ENCODE measurements at regions not wholly inside any gene's neighbourhood (a gene's known extent, or its start where the extent isn't known, plus 50 kb on each side); places are given as distances from the start of the nearest gene placed in this dataset.

DNA sequence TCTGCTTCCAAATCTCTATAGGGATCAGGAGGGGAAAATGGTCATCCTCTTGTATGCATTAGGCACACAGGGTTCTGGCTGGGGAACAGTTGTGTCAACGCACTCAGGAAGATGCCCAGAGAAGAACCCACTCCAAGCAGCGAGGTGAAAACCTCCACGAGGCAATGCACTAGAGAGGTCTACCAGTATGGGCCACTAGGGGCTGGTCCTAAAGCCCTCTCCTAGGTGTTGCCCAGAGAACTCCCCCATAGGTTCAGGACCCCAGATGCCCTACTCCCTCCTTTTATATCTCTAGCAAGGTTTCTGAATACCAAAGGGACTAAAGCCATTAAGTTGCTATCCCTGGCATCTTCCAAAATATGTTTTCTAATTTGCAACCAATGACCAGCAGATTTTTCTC lies 142.7 kb upstream of the NLGN4X start:
- DNase-seq (ENCODE audit: insufficient read length, low spot score) (no peak), FAIRE-seq (no peak)
- TF ChIP-seq, protein P1, sequence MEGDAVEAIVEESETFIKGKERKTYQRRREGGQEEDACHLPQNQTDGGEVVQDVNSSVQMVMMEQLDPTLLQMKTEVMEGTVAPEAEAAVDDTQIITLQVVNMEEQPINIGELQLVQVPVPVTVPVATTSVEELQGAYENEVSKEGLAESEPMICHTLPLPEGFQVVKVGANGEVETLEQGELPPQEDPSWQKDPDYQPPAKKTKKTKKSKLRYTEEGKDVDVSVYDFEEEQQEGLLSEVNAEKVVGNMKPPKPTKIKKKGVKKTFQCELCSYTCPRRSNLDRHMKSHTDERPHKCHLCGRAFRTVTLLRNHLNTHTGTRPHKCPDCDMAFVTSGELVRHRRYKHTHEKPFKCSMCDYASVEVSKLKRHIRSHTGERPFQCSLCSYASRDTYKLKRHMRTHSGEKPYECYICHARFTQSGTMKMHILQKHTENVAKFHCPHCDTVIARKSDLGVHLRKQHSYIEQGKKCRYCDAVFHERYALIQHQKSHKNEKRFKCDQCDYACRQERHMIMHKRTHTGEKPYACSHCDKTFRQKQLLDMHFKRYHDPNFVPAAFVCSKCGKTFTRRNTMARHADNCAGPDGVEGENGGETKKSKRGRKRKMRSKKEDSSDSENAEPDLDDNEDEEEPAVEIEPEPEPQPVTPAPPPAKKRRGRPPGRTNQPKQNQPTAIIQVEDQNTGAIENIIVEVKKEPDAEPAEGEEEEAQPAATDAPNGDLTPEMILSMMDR (IDR thresholded peaks at IDR 0.05; ENCODE audit: insufficient read depth, missing control alignments), result no peak

DNA sequence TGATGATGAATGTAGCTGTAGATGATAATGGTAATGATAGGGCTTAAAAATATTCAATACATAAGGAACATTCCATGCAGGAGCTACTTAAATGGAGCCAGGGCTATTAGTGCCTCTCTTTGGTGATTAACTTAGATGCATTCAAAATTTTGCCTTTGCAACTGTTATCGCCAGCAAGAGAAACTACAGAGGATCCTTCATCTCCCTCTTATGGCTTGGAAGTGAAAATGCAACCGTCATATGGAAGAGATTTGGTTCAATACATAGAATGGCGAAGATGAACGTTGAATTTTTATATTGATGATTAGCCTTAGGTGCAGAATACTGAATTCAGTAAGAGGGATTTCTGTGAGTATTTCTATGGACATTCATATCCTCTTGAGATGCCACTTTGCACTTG lies 134.5 kb upstream of the NLGN4X start:
- TF ChIP-seq, protein P1 (IDR thresholded peaks at IDR 0.05; ENCODE audit: insufficient read depth, missing control alignments), result no peak
- DNase-seq (ENCODE audit: insufficient read length, low spot score), result no peak
- FAIRE-seq, result no peak

DNA sequence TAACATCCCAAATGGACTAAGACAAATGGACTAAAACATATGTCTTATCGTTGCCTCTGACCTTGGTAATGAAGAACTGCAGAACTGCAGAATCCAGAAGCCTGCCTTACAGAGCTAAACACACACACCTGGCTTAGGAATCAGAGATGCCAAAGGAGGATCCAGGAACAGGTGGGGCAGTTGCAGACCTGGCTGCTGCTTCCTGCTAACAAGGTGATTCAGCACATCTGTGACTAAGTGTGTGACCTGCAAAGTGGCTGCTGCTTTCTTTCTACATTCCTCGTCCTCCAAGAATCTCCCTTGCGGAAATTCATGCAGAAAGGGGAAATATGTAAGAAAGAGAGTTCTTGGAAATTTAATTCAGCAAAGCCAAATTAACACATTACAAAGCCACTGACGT lies 96.8 kb upstream of the NLGN4X start:
- no peak for FAIRE-seq
- no peak for DNase-seq (ENCODE audit: insufficient read length, low spot score)
- TF ChIP-seq, protein P1 (IDR thresholded peaks at IDR 0.05; ENCODE audit: insufficient read depth, missing control alignments), result no peak

DNA sequence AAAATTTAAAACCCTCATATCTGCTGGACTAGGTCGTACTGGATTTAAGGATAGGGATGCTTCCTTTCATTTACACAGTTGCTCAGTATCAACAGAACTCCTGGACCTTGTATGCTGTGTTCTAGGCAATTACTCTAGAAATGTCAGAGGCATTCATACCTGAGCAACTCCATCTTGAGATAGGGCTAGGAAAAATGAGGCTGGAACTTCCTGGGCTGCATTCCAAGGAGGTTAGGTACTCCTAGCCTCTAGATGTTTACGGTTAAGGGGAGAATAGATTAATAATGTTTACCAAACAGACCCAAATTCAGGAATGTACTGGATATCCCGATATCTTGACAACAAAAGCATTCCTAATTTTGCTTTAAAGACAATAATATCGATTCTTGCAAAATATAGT lies 84.7 kb upstream of the NLGN4X start:
- DNase-seq (ENCODE audit: insufficient read length, low spot score) (no peak), FAIRE-seq (no peak)
- TF ChIP-seq, protein P1 (IDR thresholded peaks at IDR 0.05; ENCODE audit: insufficient read depth, missing control alignments), result no peak

DNA sequence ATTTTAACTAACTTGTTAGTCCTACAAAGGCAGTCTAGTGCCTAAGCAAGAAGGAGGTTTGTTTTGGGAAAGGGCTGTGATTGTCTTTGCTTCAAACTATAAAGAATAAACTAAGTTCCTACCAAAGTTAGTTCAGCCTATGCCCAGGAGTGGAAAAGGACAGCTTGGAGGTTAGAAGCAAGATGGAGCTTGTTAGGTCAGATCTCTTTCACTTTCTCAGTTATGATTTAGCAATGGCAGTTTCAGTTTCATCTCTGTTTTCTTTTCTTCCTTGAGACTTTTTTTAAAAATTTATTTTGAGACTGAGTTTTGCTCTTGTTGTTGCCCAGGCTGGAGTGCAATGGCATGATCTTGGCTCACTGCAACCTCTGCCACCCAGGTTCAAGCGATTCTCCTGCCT lies 82.9 kb upstream of the NLGN4X start:
- TF ChIP-seq, protein P1 (IDR thresholded peaks at IDR 0.05; ENCODE audit: insufficient read depth, missing control alignments), result no peak
- FAIRE-seq (no peak), DNase-seq (ENCODE audit: insufficient read length, low spot score) (no peak)

DNA sequence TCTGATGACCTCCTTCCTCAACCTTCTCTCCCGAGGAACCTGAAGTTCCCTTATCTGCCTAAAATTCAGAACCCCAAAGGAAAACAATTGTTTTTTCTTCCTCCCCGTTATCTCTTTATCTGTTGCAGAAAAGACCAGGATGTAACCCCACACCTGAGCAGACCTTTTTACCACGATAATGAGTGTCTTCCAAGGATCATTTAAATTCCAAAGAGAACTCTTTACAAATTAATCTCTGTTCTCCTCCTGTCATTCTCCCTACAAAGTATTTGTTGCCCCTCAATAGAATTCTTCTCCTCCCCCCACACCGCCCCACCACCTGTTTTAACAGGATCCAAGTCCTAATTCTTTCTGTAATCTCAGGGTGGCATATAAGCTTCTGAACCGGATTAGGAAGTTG lies 78.5 kb upstream of the NLGN4X start:
- FAIRE-seq (no peak), DNase-seq (ENCODE audit: insufficient read length, low spot score) (no peak)
- TF ChIP-seq, protein P1 (IDR thresholded peaks at IDR 0.05; ENCODE audit: insufficient read depth, missing control alignments), result no peak

DNA sequence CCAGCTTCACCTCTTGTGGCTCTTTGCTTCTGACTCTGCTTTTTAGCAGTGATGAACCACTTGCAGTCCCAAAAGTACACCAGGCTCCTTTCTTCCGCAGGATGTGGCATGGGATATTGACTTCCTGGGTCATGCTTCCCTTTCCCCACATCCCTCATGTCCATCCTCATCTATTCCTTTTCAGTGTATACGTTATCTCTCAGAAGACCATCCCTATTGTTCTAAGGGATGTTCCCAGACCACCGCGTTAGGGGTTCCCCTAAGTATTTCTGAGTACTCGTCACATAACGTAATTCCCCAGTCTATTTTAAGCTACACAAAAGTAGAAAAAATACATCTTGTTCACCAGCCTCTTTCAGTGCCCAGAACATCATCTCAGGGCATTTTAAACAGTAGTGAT lies 71.1 kb upstream of the NLGN4X start:
- DNase-seq (ENCODE audit: insufficient read length, low spot score) (no peak), FAIRE-seq (no peak)
- TF ChIP-seq, protein P1 (IDR thresholded peaks at IDR 0.05; ENCODE audit: insufficient read depth, missing control alignments), result no peak
